Activated CD8-positive, alpha-beta memory T cell treated with anti-CD3 and anti-CD28 coated beads, Interleukin-2, amount 50 U/mL, for 1 hour (primary cell): ENCODE measurements at regions not wholly inside any gene's neighbourhood (a gene's known extent, or its start where the extent isn't known, plus 50 kb on each side); places are given as distances from the start of the nearest gene placed in this dataset.

ENCODE experiments used
- DNase-seq: peaks from one replicate; pipeline ENCODE4 v3.0.0-alpha.2; 2020; ENCODE audit errors: extremely low read depth

GRCh38 chr18:38368246-38368645 lies 802.6 kb upstream of the CELF4 start:
- no peak for DNase-seq

GRCh38 chr18:38367473-38367872 lies 801.9 kb upstream of the CELF4 start:
- no peak for DNase-seq

DNA sequence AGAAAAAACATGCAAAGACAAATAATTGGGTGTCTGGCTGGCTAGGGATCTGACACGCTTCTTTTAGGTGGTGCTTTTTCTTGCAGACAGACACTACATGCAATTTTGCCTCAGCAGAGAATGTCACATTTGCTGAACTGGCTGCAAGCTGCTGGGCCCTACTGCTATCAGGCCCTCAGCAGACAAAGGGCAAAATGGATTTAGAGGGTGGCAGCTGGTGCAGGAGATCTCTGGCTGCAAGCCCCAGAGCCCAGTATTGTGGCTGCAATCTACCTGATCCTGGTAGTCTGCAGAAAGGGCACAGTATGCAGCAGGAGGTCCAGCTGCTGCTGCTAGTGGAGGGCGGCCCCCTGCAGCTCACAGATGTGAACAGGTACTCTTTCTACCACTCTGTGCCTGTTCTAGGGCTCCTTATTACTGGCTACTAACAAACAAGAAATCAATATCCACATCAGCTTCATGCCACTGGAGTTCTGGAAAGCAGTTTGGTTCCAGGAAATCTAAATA lies 796.7 kb upstream of the CELF4 start:
- DNase-seq, result no peak

- no peak for DNase-seq
Measured at GRCh38 chr18:38358805-38359657, 793.4 kb upstream of the CELF4 start.

- no peak for DNase-seq
Measured at GRCh38 chr18:38353149-38353548, 787.6 kb upstream of the CELF4 start.

- no peak for DNase-seq
Measured at GRCh38 chr18:38350141-38350540, 784.5 kb upstream of the CELF4 start.

GRCh38 chr18:38330573-38330972 lies 765.0 kb upstream of the CELF4 start:
- DNase-seq, result no peak

DNA sequence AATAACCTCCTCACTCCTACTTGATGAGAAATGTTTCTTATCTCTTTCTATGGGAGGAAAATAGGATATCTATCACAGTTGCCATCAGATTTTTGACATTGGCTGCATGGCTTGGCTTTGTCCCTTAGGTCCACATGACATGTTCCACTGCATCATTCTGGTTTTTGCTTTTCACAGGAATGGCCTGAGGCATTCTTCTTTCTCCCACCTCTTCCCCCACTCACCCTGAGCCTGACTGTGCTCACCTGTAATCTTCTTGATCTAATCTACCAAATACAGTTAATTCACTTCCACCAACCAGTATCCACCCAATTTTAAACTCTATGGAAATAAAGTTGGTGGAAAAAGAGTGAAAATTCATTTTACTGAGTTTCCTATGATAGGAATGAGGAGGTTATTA lies 763.5 kb upstream of the CELF4 start:
- DNase-seq, result no peak

GRCh38 chr18:38322206-38322605 lies 756.6 kb upstream of the CELF4 start:
- DNase-seq, result no peak

- DNase-seq, result no peak
Measured at GRCh38 chr18:38321262-38321661, 755.7 kb upstream of the CELF4 start.

DNA sequence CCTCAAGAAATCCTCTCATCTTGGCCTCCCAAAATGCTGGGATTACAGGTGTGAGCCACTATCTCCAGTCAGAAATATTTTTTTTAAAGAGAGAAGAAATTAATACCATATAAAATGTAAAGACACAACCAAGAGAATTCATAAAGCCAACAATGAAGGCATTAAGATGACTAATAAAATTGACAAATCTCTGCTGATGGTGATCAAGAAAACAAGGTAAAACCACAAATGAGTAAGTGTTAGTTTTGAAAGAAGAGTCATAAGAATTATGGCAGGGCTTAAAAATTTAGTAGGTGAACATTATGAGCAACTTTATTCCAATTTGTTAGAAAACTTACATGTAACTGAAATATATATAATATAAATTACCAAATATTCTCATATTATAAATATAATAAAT lies 752.8 kb upstream of the CELF4 start:
- no peak for DNase-seq

DNA sequence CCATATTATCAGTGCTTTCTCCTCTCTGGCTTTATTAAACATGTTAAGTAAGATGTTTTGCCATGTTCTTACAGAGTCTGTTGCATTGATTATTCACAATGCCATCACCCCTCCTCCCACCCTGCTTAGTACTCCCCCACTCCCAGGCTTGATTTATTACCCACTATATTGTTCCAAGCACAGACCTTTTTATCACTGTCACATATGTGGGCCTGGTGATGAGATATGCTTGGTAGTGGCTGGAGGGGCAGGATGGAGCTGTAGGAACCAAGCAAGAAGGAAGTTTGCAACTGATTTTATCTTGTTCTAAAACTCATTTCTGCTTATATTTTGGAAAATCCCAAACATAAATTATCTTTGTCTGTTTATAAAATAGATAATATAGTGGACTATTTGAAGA lies 748.2 kb upstream of the CELF4 start:
- DNase-seq, result no peak

DNA sequence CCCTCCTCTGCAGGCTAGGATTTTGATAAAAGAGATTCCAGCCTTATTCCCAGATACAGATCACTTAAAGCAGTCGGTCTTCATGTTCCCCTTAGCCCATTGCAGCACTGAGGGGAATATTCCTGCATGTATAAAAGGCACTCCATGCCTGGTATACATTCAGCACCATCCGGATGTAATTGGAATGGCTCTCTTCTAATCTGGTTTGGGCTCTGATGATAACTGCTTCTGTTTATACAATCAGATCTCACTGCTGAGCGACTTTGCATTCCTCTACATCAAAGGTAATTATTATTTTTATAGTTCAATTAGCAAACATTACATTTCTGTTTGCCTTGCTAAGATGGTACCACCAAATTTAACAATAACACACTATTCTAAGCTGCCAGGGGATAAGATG lies 746.9 kb upstream of the CELF4 start:
- no peak for DNase-seq

DNA sequence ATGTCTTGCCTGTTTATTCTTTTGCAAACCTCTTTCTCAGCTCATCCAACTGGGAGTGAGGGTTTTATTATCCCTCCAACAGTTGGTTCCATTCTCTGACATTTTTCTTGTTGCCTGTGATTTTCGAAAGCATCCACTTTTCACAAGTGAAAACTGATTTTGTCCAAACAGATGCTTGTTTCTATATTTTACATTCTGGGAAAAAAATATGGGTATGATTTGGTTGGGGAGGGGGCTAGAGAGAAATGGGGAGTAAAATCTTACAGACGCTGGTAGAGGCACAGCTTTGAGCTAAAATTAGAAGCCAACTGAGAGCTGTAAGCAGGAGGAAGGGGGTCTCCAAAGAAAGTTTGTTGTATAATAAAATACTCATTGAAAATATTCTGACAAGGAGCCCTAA lies 745.3 kb upstream of the CELF4 start:
- DNase-seq, result no peak

GRCh38 chr18:38307914-38308313 lies 742.3 kb upstream of the CELF4 start:
- no peak for DNase-seq

GRCh38 chr18:38305961-38306360 lies 740.4 kb upstream of the CELF4 start:
- no peak for DNase-seq

- no peak for DNase-seq
Measured at GRCh38 chr18:38301621-38302020, 736.0 kb upstream of the CELF4 start.

- DNase-seq, result no peak
Measured at GRCh38 chr18:38297910-38298309, 732.3 kb upstream of the CELF4 start.

- DNase-seq, result no peak
Measured at GRCh38 chr18:38290229-38290628, 724.6 kb upstream of the CELF4 start.

DNA sequence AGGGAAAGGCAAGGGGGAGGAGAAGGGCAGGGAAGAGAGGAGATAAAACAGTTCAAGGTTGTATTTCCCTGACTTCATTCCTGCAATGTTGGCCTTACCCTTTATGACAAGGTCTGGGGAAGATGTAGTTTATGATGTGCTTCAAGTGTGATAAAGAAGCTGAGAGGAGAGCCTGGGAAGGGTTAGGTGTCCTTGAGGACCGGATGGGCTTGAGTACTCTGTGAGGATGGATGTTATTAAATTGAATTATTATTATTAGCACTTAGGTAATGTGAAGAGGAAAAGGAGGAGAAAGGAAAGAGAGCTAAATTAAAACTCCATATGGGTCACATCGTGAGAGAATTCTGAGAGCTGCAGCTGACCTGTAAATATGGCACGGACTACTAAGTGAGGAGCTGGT lies 719.4 kb upstream of the CELF4 start:
- no peak for DNase-seq

GRCh38 chr18:38263066-38263465 lies 697.5 kb upstream of the CELF4 start:
- DNase-seq, result no peak

DNA sequence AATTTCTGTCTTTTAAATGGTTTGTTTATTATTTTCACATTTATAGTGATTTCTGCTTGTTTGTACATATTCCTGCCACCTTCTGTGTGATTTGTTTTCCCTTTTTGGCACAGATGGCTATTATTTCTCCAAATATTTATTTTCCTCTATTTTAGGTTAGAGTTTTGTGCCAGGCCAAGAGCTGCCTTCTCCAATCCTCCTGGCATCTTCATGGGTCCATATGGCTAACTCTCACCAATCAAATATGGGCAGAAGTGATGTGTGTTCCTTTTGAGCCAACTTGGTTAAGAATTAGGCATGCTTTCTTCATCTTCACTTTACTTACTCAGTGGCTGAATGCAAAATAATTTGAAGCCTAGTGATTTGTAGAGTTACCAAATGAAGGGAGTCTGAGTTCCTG lies 697.1 kb upstream of the CELF4 start:
- DNase-seq, result no peak

- no peak for DNase-seq
Measured at GRCh38 chr18:38257661-38258060, 692.1 kb upstream of the CELF4 start.

DNA sequence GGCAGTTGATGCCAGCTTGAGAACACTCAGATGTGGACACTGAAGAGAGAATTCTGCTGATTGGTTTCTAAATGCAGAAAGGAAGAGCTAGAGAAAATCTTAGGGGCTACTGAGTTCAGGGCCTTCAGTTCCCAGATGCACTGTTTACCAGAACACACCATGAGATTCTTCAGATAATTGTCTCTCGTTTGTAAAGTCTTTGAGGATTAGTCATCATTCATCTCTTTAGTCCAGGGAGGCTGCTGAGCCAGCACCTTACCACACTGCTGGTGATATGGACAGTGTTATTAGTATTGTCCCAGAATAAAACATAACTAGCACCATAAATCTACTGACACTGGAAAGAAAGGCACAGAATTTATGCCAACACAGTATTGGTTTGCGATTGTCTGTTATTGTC lies 690.8 kb upstream of the CELF4 start:
- DNase-seq, result no peak
